ENCODE measurements at regions not wholly inside any gene's neighbourhood (a gene's known extent, or its start where the extent isn't known, plus 50 kb on each side); places are given as distances from the start of the nearest gene placed in this dataset.

- no peak for TF ChIP-seq ZFX (IDR thresholded peaks at IDR 0.05; ENCODE audit: borderline replicate concordance)
- no peak for TF ChIP-seq CTCF (IDR thresholded peaks at IDR 0.05)
Measured at GRCh38 chr1:55568732-55569131, 353.6 kb upstream of the USP24 start.

GRCh38 chr1:55560266-55560665, 345.1 kb upstream of the USP24 start:
- no peak overlapping the region for H3K27ac ChIP-seq
- TF ChIP-seq ZFX (IDR thresholded peaks at IDR 0.05; ENCODE audit: borderline replicate concordance): no peak
- no peak for TF ChIP-seq CTCF (IDR thresholded peaks at IDR 0.05)

More at GRCh38 chr1:55568732-55569131, 353.6 kb upstream of the USP24 start:
- H3K27ac ChIP-seq: no peak overlapping the region

GRCh38 chr1:55559842-55560241, 344.7 kb upstream of the USP24 start:
- no peak overlapping the region for H3K27ac ChIP-seq
- no peak for TF ChIP-seq CTCF (IDR thresholded peaks at IDR 0.05)
- TF ChIP-seq ZFX (IDR thresholded peaks at IDR 0.05; ENCODE audit: borderline replicate concordance): no peak

GRCh38 chr1:55559161-55559611, 344.0 kb upstream of the USP24 start:
- no peak for TF ChIP-seq CTCF (IDR thresholded peaks at IDR 0.05)
- TF ChIP-seq ZFX (IDR thresholded peaks at IDR 0.05; ENCODE audit: borderline replicate concordance): no peak
- no peak overlapping the region for H3K27ac ChIP-seq

- no peak overlapping the region for H3K27ac ChIP-seq
- TF ChIP-seq CTCF (IDR thresholded peaks at IDR 0.05): no peak
- no peak for TF ChIP-seq ZFX (IDR thresholded peaks at IDR 0.05; ENCODE audit: borderline replicate concordance)
Measured at GRCh38 chr1:55558515-55558914, 343.4 kb upstream of the USP24 start.

GRCh38 chr1:55555956-55556725, 341.0 kb upstream of the USP24 start:
- TF ChIP-seq ZFX (IDR thresholded peaks at IDR 0.05; ENCODE audit: borderline replicate concordance) (no peak), CTCF (IDR thresholded peaks at IDR 0.05) (no peak)
- no peak overlapping the region for H3K27ac ChIP-seq

GRCh38 chr1:55554611-55555010, 339.4 kb upstream of the USP24 start:
- no peak for TF ChIP-seq ZFX (IDR thresholded peaks at IDR 0.05; ENCODE audit: borderline replicate concordance)
- TF ChIP-seq CTCF (IDR thresholded peaks at IDR 0.05): no peak
- no peak overlapping the region for H3K27ac ChIP-seq

Measured in 22Rv1 (cell line).